Neural cell (in vitro differentiated cells): ENCODE measurements at regions not wholly inside any gene's neighbourhood (a gene's known extent, or its start where the extent isn't known, plus 50 kb on each side); places are given as distances from the start of the nearest gene placed in this dataset.

Experiments used
- MXI1 ChIP-seq: fragments of 450-650 bp; conservative IDR thresholded peaks from 2 replicates; pipeline ENCODE4 v1.6.1; 2014; ENCODE audit warnings: antibody characterized with exemption, mild to moderate bottlenecking; ENCODE audit not compliant: poor library complexity, severe bottlenecking
- POLR2AphosphoS5 ChIP-seq: IDR thresholded peaks from 2 replicates; pipeline ENCODE4 v1.6.1; 2012
- RAD21 ChIP-seq: fragments of 450-650 bp; conservative IDR thresholded peaks from 2 replicates; pipeline ENCODE4 v1.6.1; 2014; ENCODE audit warnings: antibody characterized with exemption, mild to moderate bottlenecking, moderate library complexity
- SMC3 ChIP-seq: fragments of 450-650 bp; conservative IDR thresholded peaks from 2 replicates; pipeline ENCODE4 v1.6.1; 2014; ENCODE audit warnings: antibody characterized with exemption, mild to moderate bottlenecking, moderate library complexity; ENCODE audit not compliant: poor library complexity
- TAF1 ChIP-seq: IDR thresholded peaks from 2 replicates; pipeline ENCODE4 v1.6.1; 2012; ENCODE audit warnings: low read depth
- TF ChIP-seq, protein P1 (sequence below): fragments of 450-650 bp; IDR thresholded peaks from 2 replicates; pipeline ENCODE4 v1.5.1; 2014; ENCODE audit warnings: antibody characterized with exemption, mild to moderate bottlenecking, moderate library complexity; ENCODE audit not compliant: poor library complexity, severe bottlenecking

DNA sequence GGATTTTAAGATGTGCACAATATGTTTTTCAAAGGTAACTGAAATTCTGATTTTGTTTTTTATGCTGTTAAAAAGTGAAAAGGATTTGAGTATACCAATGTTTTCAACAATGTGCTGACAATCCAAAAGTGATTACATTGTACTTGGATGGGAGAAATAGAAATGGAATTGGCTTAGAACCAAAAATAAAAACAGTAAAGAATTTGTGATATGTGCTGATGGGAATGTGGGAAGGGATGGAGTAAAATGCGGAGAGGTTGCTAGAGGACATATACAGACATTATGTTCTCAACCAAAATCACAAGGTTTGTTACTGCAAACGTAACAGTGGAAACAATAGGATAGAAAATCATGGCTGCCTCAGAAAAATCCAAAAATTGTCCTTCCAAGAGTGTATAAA, 279.3 kb upstream of the TENM4 start:
- TF ChIP-seq, protein P1, sequence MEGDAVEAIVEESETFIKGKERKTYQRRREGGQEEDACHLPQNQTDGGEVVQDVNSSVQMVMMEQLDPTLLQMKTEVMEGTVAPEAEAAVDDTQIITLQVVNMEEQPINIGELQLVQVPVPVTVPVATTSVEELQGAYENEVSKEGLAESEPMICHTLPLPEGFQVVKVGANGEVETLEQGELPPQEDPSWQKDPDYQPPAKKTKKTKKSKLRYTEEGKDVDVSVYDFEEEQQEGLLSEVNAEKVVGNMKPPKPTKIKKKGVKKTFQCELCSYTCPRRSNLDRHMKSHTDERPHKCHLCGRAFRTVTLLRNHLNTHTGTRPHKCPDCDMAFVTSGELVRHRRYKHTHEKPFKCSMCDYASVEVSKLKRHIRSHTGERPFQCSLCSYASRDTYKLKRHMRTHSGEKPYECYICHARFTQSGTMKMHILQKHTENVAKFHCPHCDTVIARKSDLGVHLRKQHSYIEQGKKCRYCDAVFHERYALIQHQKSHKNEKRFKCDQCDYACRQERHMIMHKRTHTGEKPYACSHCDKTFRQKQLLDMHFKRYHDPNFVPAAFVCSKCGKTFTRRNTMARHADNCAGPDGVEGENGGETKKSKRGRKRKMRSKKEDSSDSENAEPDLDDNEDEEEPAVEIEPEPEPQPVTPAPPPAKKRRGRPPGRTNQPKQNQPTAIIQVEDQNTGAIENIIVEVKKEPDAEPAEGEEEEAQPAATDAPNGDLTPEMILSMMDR, result no peak
- TF ChIP-seq RAD21 (no peak), TAF1 (no peak), POLR2AphosphoS5 (no peak), MXI1 (no peak), SMC3 (no peak)
